Fibroblast of lung (primary cell): ENCODE measurements at regions not wholly inside any gene's neighbourhood (a gene's known extent, or its start where the extent isn't known, plus 50 kb on each side); places are given as distances from the start of the nearest gene placed in this dataset.

Source experiments
- CTCF ChIP-seq, 2 donors: IDR thresholded peaks in 1 of 2; conservative IDR thresholded peaks in 1 of 2; 1 replicate in 1 of 2; 2 replicates in 1 of 2; pipeline ENCODE4 v1.5.1; 2011 to 2012; ENCODE audit warnings: low read length in 2 of 2, control low read depth in 1 of 2, inconsistent platforms in 1 of 2, low read depth in 1 of 2, mild to moderate bottlenecking in 1 of 2
- EZH2 ChIP-seq: IDR thresholded peaks from 2 replicates; pipeline ENCODE4 v1.5.1; 2012; ENCODE audit warnings: low read length, control low read depth, mild to moderate bottlenecking; ENCODE audit errors: missing control alignments

DNA sequence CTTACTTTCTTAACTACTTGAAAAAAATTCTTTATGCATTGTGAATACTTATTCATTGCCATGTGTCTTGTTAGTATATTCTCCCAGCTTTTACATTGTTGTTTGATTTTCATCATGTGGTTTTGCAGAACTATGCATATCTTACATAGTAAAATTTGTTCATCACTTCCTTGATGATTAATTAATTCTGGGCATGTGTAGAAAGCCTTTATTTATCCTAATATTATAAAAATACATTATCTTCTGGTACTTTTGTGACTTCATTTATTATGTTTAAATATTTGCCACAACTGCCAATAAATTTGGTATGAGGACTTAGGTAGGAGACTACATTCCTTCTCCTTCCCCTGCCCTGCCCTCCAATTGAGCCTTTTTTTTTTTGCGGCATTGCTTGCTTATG, 166.0 kb upstream of the ZNF32 start:
- no peak for TF ChIP-seq CTCF (conservative IDR thresholded peaks at IDR 0.05 in 1 of 2, IDR thresholded peaks at IDR 0.05 in 1 of 2; ENCODE audit: low read depth in 1 of 2, low read length in 2 of 2)
- no peak for TF ChIP-seq EZH2
